Common myeloid progenitor, CD34-positive (primary cell): ENCODE measurements at regions not wholly inside any gene's neighbourhood (a gene's known extent, or its start where the extent isn't known, plus 50 kb on each side); places are given as distances from the start of the nearest gene placed in this dataset.

ENCODE experiments used
- CTCF ChIA-PET: fragments of 350-600 bp; sonication (Branson Sonifier 250); formaldehyde crosslinking; loops from one replicate; lab custom pipeline; 2021; ENCODE audit warnings: antibody characterized with exemption; lab: Charles Lee
- POLR2A ChIA-PET: fragments of 350-600 bp; sonication (Branson Sonifier 250); formaldehyde crosslinking; loops from one replicate; lab custom pipeline; 2021; ENCODE audit warnings: antibody characterized with exemption; lab: Charles Lee
- DNase-seq, 3 donors: peaks; one replicate each; pipeline versions ENCODE4 v3.0.0 to v3.0.0-alpha.2; 2013
- H3K27ac ChIP-seq, 2 experiments: 1 replicate in 1 of 2; 2 replicates in 1 of 2; pipeline ENCODE4 v1.7.0; 2013; ENCODE audit warnings: inconsistent platforms in 2 of 2, low read length in 2 of 2, mild to moderate bottlenecking in 2 of 2, low read depth in 1 of 2, moderate library complexity in 1 of 2; ENCODE audit not compliant: severe bottlenecking in 2 of 2, insufficient read depth in 1 of 2, poor library complexity in 1 of 2
- H3K27me3 ChIP-seq, 5 experiments: replicated peaks in 2 of 5; 1 replicate in 3 of 5; 2 replicates in 2 of 5; pipeline versions ENCODE4 v1.6.1 to v1.7.0; 2013; ENCODE audit warnings: low read length in 4 of 5, mild to moderate bottlenecking in 2 of 5, moderate library complexity in 2 of 5, inconsistent platforms in 1 of 5; ENCODE audit not compliant: insufficient read depth in 5 of 5, control insufficient read depth in 4 of 5
- H3K36me3 ChIP-seq, 4 experiments: 1 replicate in 2 of 4; 2 replicates in 2 of 4; pipeline versions ENCODE4 v1.6.1 to v1.7.0; 2013; ENCODE audit warnings: low read length in 3 of 4, control low read depth in 1 of 4, mild to moderate bottlenecking in 1 of 4; ENCODE audit not compliant: control insufficient read depth in 4 of 4, insufficient read depth in 4 of 4
- H3K4me1 ChIP-seq, 4 experiments: 1 replicate in 3 of 4; 2 replicates in 1 of 4; pipeline versions ENCODE4 v1.6.1 to v1.7.1; 2013; ENCODE audit warnings: low read length in 3 of 4, mild to moderate bottlenecking in 3 of 4, control low read depth in 1 of 4, inconsistent platforms in 1 of 4, moderate library complexity in 1 of 4; ENCODE audit not compliant: control insufficient read depth in 4 of 4, insufficient read depth in 4 of 4; ENCODE audit errors: control extremely low read depth in 1 of 4
- H3K4me3 ChIP-seq, 7 experiments: 1 replicate in 4 of 7; 2 replicates in 3 of 7; pipeline versions ENCODE4 v1.5.1 to v1.7.0; 2013; ENCODE audit warnings: mild to moderate bottlenecking in 7 of 7, low read length in 6 of 7, moderate library complexity in 6 of 7, inconsistent platforms in 2 of 7, low read depth in 2 of 7, control low read depth in 1 of 7; ENCODE audit not compliant: insufficient read depth in 4 of 7, control insufficient read depth in 1 of 7; ENCODE audit errors: extremely low read depth in 1 of 7
- H3K9me3 ChIP-seq, 5 experiments: 1 replicate in 4 of 5; 2 replicates in 1 of 5; pipeline versions ENCODE4 v1.6.1 to v1.7.1; 2013; ENCODE audit warnings: low read length in 4 of 5, mild to moderate bottlenecking in 2 of 5, inconsistent platforms in 1 of 5, low read depth in 1 of 5, moderate library complexity in 1 of 5; ENCODE audit not compliant: control insufficient read depth in 4 of 5, insufficient read depth in 2 of 5; ENCODE audit errors: control extremely low read depth in 1 of 5
- WGBS: methylation state at CpG from one replicate; pipeline ENCODE4 v1.1.5; 2013; ENCODE audit not compliant: insufficient coverage; 5-methylcytosine and 5-hydroxymethylcytosine counted together

- WGBS: no CpG with 5 or more reads among the region's 4 CpGs
- Histone ChIP-seq H3K36me3 (no peaks in the 10 kb centered on the region), H3K27ac (no peak overlapping the region), H3K4me3 (no peak overlapping the region), H3K4me1 (no peaks in the 10 kb centered on the region), H3K9me3 (no peaks in the 10 kb centered on the region), H3K27me3 (peaks cover 0 to 18% (median 2%) of the 10 kb centered on the region in 5 experiments)
- DNase-seq: no peak
- ChIA-PET POLR2A (no interaction called here), CTCF (no interaction called here)
Measured at GRCh38 chr11:45544826-45545225, 120.6 kb downstream of the CHST1 start.

GRCh38 chr11:45543808-45544422 lies 121.5 kb downstream of the CHST1 start:
- H3K27ac ChIP-seq: no peak overlapping the region
- H3K4me1 ChIP-seq: no peaks in the 10 kb centered on the region
- H3K9me3 ChIP-seq: no peaks in the 10 kb centered on the region
- peak in 2 of 3 donors; percentile 26 to 36 for DNase-seq
- 37% methylated on average over 5 of the region's 5 CpGs for WGBS
- POLR2A ChIA-PET: no interaction called here
- H3K36me3 ChIP-seq: no peaks in the 10 kb centered on the region
- no peak overlapping the region for H3K4me3 ChIP-seq
- H3K27me3 ChIP-seq: peaks cover 0 to 27% (median 3%) of the 10 kb centered on the region in 5 experiments
- CTCF ChIA-PET: no interaction called here

GRCh38 chr11:45543081-45543480 lies 122.3 kb downstream of the CHST1 start:
- Histone ChIP-seq H3K36me3 (no peaks in the 10 kb centered on the region), H3K27ac (no peak overlapping the region), H3K9me3 (no peaks in the 10 kb centered on the region), H3K4me3 (no peak overlapping the region), H3K27me3 (peaks cover 0 to 34% (median 3%) of the 10 kb centered on the region in 5 experiments), H3K4me1 (no peaks in the 10 kb centered on the region)
- ChIA-PET POLR2A (no interaction called here), CTCF (no interaction called here)
- WGBS: 89% methylated on average over 2 of the region's 2 CpGs
- no peak for DNase-seq

GRCh38 chr11:45541693-45542434 lies 123.6 kb downstream of the CHST1 start:
- Histone ChIP-seq H3K4me3 (no peak overlapping the region), H3K9me3 (no peaks in the 10 kb centered on the region), H3K27ac (no peak overlapping the region), H3K4me1 (no peaks in the 10 kb centered on the region), H3K36me3 (no peaks in the 10 kb centered on the region), H3K27me3 (peaks cover 0 to 44% (median 4%) of the 10 kb centered on the region in 5 experiments)
- POLR2A ChIA-PET: interaction anchor here (0.7 kb wide), 1 partner anchor 146 kb away, joined by 5 read pairs; no protein-coding TSS in a partner anchor
- WGBS: 100% methylated on average over 2 of the region's 10 CpGs
- no peak for DNase-seq
- CTCF ChIA-PET: interaction anchor here (1.4 kb wide), 1 partner anchor 10 kb away, joined by 3 read pairs; no protein-coding TSS in a partner anchor

GRCh38 chr11:45538939-45539338 lies 126.5 kb downstream of the CHST1 start:
- Histone ChIP-seq H3K27me3 (peaks cover 0 to 52% (median 5%) of the 10 kb centered on the region in 5 experiments), H3K27ac (no peak overlapping the region), H3K36me3 (no peaks in the 10 kb centered on the region), H3K4me3 (no peak overlapping the region), H3K4me1 (no peaks in the 10 kb centered on the region), H3K9me3 (no peaks in the 10 kb centered on the region)
- ChIA-PET CTCF (no interaction called here), POLR2A (no interaction called here)
- DNase-seq: no peak
- WGBS: 100% methylated on average over 2 of the region's 2 CpGs

GRCh38 chr11:45538363-45538762 lies 127.1 kb downstream of the CHST1 start:
- POLR2A ChIA-PET: no interaction called here

GRCh38 chr11:45537614-45538013 lies 127.8 kb downstream of the CHST1 start:
- Histone ChIP-seq H3K27ac (no peak overlapping the region), H3K9me3 (no peaks in the 10 kb centered on the region), H3K36me3 (no peaks in the 10 kb centered on the region), H3K4me1 (no peaks in the 10 kb centered on the region), H3K27me3 (peaks cover 0 to 43% (median 5%) of the 10 kb centered on the region in 5 experiments), H3K4me3 (no peak overlapping the region)
- 83% methylated on average over 2 of the region's 3 CpGs for WGBS
- POLR2A ChIA-PET: no interaction called here
- DNase-seq: no peak
- CTCF ChIA-PET: interaction anchor here (0.7 kb wide), 1 partner anchor 10 kb away, joined by 3 read pairs; no protein-coding TSS in a partner anchor

More at GRCh38 chr11:45538363-45538762, 127.1 kb downstream of the CHST1 start:
- no peaks in the 10 kb centered on the region for H3K9me3 ChIP-seq
- H3K36me3 ChIP-seq: no peaks in the 10 kb centered on the region
- CTCF ChIA-PET: no interaction called here
- no peaks in the 10 kb centered on the region for H3K4me1 ChIP-seq
- WGBS: 81% methylated on average over 8 of the region's 12 CpGs
- no peak overlapping the region for H3K27ac ChIP-seq
- no peak for DNase-seq
- H3K4me3 ChIP-seq: no peak overlapping the region
- H3K27me3 ChIP-seq: peaks cover 0 to 48% (median 5%) of the 10 kb centered on the region in 5 experiments
